ENCODE measurements at regions not wholly inside any gene's neighbourhood (a gene's known extent, or its start where the extent isn't known, plus 50 kb on each side); places are given as distances from the start of the nearest gene placed in this dataset.

DNA sequence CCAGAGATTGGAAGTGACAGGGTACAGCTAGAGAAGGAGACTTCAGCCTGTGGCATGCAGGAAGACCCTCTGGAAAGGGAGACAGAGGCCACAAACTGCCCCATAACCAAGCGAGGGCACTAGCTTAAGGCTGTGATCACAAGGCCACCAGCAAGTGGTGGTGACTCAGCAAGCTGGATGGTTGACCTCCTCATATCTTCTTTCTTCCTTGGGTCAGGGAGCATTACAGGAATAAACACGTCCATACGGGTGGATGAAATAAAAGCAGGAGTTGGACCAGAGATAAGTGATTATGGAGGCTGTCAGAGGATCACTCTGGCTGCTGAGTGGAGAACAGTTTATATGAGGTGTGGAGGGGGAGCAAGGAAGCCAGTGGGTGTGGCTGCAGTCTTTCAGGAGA, 234.6 kb upstream of the TAS2R1 start (continued):
- TF ChIP-seq SOX13 (IDR thresholded peaks at IDR 0.05), result no peak
- TF ChIP-seq SOX13 (CRISPR knock-in tag; conservative IDR thresholded peaks at IDR 0.05 in 1 of 2, IDR thresholded peaks at IDR 0.05 in 1 of 2), result no peak
- no peak for TF ChIP-seq ETV5 (CRISPR knock-in tag; IDR thresholded peaks at IDR 0.05; ENCODE audit: borderline replicate concordance)
- no peak for TF ChIP-seq SSRP1 (CRISPR knock-in tag; IDR thresholded peaks at IDR 0.05)
- no peak for TF ChIP-seq RFXAP (CRISPR knock-in tag; IDR thresholded peaks at IDR 0.05; ENCODE audit: borderline replicate concordance)

DNA sequence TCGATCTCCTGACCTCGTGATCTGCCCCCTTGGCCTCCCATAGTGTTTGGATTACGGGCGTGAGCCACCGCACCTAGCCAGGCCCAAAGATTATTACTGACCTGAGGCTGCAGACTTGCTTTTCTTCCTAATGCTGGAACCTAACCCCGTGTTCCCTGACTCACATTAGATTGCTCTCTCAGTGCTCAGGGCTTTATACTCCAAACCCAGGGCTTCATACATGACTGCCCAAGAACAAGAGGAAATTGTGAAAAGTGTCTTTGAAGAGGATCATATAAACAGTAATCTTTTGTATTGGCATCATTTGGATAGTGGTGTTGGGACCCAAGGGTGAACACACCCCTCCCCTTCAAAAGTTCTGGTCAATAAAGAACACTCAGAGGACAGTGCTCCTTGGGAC, 233.3 kb upstream of the TAS2R1 start:
- in situ Hi-C loops (cut with HindIII; ENCODE audit: extremely low pct_ligation_motif_present, low pct_unique_long_range_greater_than_20kb), result no loop called here
- Histone ChIP-seq H3K36me3 (replicated peaks in 1 of 2; ENCODE audit: control insufficient read depth in 1 of 2, insufficient read depth in 2 of 2, low read length in 2 of 2) (no peaks in the 10 kb centered on the region), H4K20me1 (ENCODE audit: insufficient read depth, low read length) (no peaks in the 10 kb centered on the region), H3K9me3 (ENCODE audit: low read length) (peaks cover 41% of the 10 kb centered on the region), H3K4me3 (replicated peaks in 1 of 3; ENCODE audit: insufficient read depth in 1 of 3, low read depth in 2 of 3, low read length in 3 of 3) (no peak overlapping the region), H3K27me3 (ENCODE audit: control insufficient read depth in 1 of 2, insufficient read depth in 2 of 2, low read length in 2 of 2) (no peaks in the 10 kb centered on the region), H3K4me1 (ENCODE audit: insufficient read depth, low read length) (no peaks in the 10 kb centered on the region), H2AFZ (ENCODE audit: low read length) (no peak overlapping the region), H3K9ac (ENCODE audit: insufficient read depth, low read depth, low read length) (no peak overlapping the region), H3K79me2 (ENCODE audit: insufficient read depth, low read length) (no peaks in the 10 kb centered on the region), H3K27ac (ENCODE audit: extremely low read length, insufficient read depth, low read length) (no peak overlapping the region), H3K4me2 (ENCODE audit: low read depth, low read length) (no peak overlapping the region)
- ChIA-PET CTCF (ENCODE audit: low intra/inter-chr PET ratio, low total read pairs) (no interaction called here), POLR2A (no interaction called here)
- intact Hi-C loops (cut with micrococcal nuclease; ENCODE audit: unreplicated experiment), result no loop called here
- no TSS peak for BruUV-seq (replicated peaks)
- ATAC-seq (no peak), DNase-seq (ENCODE audit: low spot score) (no peak), FAIRE-seq (no peak)
- WGBS (ENCODE audit: low lambda C conversion rate), result 0% methylated on average over 4 of the region's 6 CpGs
- TF ChIP-seq SMAD3 (CRISPR knock-in tag; IDR thresholded peaks at IDR 0.05) (no peak), ZNF234 (CRISPR knock-in tag; conservative IDR thresholded peaks at IDR 0.05) (no peak), ZNF460 (CRISPR knock-in tag; IDR thresholded peaks at IDR 0.05; ENCODE audit: borderline replicate concordance) (no peak), SRSF1 (optimal IDR thresholded peaks at IDR 0.05; ENCODE audit: low read depth, low read length) (no peak), ATM (IDR thresholded peaks at IDR 0.05; ENCODE audit: borderline replicate concordance) (no peak), ZSCAN21 (CRISPR knock-in tag; IDR thresholded peaks at IDR 0.05; ENCODE audit: borderline replicate concordance) (no peak), HNRNPUL1 (IDR thresholded peaks at IDR 0.05; ENCODE audit: low read depth, low read length) (no peak), NR2F6 (IDR thresholded peaks at IDR 0.05) (no peak), NR2F6 (CRISPR knock-in tag; IDR thresholded peaks at IDR 0.05) (no peak), TCF7 (IDR thresholded peaks at IDR 0.05; ENCODE audit: low read depth) (no peak), TAF15 (IDR thresholded peaks at IDR 0.05; ENCODE audit: low read depth, low read length, poor library complexity, severe bottlenecking) (no peak)
- TF ChIP-seq, protein P1, sequence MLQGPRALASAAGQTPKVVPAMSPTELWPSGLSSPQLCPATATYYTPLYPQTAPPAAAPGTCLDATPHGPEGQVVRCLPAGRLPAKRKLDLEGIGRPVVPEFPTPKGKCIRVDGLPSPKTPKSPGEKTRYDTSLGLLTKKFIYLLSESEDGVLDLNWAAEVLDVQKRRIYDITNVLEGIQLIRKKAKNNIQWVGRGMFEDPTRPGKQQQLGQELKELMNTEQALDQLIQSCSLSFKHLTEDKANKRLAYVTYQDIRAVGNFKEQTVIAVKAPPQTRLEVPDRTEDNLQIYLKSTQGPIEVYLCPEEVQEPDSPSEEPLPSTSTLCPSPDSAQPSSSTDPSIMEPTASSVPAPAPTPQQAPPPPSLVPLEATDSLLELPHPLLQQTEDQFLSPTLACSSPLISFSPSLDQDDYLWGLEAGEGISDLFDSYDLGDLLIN (CRISPR knock-in tag; IDR thresholded peaks at IDR 0.05; ENCODE audit: borderline replicate concordance), result no peak
- TF ChIP-seq, protein P2, sequence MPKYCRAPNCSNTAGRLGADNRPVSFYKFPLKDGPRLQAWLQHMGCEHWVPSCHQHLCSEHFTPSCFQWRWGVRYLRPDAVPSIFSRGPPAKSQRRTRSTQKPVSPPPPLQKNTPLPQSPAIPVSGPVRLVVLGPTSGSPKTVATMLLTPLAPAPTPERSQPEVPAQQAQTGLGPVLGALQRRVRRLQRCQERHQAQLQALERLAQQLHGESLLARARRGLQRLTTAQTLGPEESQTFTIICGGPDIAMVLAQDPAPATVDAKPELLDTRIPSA (CRISPR knock-in tag; IDR thresholded peaks at IDR 0.05; ENCODE audit: borderline replicate concordance), result no peak
